NCI-H345 (cell line): ENCODE measurements at regions not wholly inside any gene's neighbourhood (a gene's known extent, or its start where the extent isn't known, plus 50 kb on each side); places are given as distances from the start of the nearest gene placed in this dataset.
A peak's percentile ranks its signal among the peaks of the same experiment; 100 is the strongest.

Experiments
- DNase-seq: peaks from one replicate; lab custom pipeline; 2025; lab: John Stamatoyannopoulos, UW

- DNase-seq, result no peak
These were observed 146.6 kb downstream of the TLR5 start for GRCh38 chr1:222996310-222996975.

- DNase-seq, result no peak
These were observed 142.4 kb downstream of the TLR5 start for GRCh38 chr1:223000632-223001031.

- DNase-seq, result peak; percentile 61
These were observed 141.1 kb downstream of the TLR5 start for GRCh38 chr1:223001653-223002634.

GRCh38 chr1:223003549-223003948 is 139.5 kb downstream of the TLR5 start:
- peak; percentile 14 for DNase-seq

DNA sequence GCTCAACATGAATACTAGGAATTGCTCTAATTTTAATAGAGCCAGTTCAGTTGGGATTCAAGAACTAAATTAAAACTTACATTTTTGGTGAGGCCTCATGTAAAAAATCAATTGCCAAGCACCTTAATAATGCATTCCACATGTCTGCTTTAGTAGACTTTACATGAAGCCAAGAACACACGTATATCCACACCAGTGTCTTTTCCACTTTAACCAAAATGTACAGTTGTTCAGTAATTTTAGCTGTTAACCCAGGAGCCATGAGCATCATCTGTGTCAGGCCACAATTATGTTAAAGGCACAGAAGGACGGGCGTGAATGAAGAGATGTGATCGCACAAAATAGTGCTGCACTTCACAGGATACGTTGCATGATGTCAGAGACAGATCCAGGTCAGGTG is 136.7 kb downstream of the TLR5 start:
- no peak for DNase-seq

GRCh38 chr1:223006917-223007648 is 136.0 kb downstream of the TLR5 start:
- DNase-seq, result no peak

DNA sequence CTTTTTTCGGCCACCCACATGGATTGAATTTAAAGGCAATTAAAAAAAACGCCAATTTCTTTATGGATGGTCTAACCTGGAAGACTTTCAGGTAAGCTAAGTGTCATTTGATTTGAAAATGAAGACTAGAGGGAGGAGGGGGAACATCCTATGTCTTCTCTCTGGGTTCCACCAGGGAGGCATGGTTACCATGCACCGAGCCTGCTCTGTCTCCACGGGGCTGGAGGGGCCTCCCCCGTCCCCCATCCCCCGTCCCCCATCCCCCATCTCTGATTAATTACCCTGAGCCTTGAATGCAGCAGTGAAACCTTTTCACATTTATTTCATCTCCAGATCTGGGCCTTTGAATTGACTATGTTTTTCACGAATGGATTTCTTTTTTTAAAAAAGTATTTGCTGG is 135.1 kb downstream of the TLR5 start:
- no peak for DNase-seq

DNA sequence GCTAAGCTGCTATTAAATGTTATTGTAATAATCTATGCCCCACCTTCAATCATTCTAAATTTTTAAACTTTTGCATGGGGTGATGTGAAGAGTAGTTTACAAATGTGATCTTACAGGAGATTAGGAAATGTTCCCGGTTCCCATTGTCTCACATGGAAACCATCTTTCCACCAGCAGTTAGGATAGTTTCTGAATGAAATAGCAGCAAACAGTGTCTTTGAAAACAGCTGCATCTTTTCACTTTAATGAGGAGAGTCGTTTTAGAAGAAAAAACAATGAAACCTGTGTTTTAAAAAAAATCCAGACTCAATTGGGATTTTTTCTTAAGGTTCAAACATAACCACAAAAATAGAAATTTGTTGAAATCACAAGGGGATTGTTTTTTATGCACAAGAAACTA is 134.2 kb downstream of the TLR5 start:
- DNase-seq, result no peak

DNA sequence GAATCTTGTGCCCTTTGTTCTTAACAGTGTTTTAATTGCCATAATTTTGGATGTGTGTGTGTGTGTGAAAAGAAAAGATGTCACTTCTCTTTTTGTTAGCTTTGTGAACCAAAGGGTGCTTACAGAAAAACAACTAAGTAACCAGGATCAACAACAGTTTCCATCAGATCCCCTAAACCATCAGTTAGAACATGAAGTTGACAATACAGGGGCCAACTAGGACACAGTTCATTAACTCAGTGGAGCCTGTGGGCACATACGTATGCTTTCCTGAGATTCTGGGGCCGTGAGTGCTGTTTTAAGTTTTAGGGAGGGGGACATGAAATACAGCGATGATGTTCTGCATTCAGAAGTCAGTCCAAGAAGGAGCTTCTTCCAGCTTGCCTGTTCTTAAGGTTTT is 133.6 kb downstream of the TLR5 start:
- DNase-seq, result no peak

DNA sequence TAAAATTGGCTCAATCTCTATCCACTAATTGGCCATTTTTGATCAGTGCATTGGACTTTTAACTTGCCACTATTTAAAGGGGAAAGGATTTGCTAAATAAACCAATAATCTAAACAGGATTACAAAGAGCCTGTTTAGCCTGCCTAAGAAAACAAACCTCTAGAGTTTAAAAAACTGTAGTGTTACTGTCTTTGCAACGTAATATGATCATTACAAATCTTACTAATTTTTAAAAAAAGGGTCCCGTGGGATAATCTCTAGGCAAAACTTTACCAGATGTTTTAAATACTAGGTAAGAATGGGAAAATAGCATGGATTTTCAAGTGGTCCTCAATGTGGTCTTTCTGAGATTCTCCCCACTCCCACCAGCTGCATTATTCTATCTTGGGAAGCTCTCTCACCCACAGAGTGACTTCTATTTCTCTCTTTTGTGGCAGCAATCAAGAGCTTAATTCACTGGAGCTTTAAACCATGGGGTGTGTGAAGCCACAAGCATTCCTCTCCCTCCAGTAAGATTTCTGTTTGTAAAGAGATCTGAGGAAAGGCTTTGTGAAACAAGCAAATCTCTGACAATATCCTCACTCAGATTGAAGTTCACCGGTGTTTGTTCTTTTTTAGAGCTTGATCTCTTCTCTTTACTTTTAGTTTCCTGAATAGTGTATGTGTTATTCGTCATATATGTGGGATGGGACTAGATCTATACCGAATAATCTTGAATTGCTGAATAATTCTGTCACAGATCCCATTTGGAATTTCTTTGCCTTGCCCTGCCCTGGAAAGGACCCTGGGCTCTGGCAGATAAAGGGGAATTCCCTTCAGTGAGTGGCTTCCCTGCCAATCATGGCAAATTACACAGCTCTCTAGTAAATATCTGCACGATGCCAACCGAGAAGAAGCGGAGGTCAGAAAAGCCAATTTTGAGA is 132.2 kb downstream of the TLR5 start:
- DNase-seq, result no peak

GRCh38 chr1:223011505-223011856 is 131.6 kb downstream of the TLR5 start:
- DNase-seq, result no peak

- DNase-seq, result no peak
These were observed 130.8 kb downstream of the TLR5 start for GRCh38 chr1:223012176-223012788.

GRCh38 chr1:223012938-223013337 is 130.1 kb downstream of the TLR5 start:
- DNase-seq, result no peak

- no peak for DNase-seq
These were observed 128.7 kb downstream of the TLR5 start for GRCh38 chr1:223014142-223014873.

DNA sequence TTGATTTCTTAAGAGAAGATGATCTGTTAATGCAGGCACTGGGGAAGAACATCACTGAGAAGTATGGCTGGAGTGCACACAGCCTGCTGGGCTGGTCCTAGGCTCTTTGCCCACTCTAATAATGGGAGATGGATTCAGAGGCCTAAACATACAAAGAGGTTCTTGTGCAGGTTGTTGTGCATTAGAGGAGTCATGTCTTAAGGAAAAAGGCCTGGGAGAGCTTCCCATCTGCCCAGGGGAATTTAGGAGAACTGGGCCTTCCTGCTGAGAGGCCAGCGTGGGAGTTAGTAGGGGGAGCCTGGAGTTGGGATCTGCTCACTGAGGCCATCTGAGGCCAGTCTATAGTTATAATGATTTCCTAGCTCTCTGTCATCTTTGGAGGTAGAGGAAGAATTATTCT is 126.7 kb downstream of the TLR5 start:
- no peak for DNase-seq

DNA sequence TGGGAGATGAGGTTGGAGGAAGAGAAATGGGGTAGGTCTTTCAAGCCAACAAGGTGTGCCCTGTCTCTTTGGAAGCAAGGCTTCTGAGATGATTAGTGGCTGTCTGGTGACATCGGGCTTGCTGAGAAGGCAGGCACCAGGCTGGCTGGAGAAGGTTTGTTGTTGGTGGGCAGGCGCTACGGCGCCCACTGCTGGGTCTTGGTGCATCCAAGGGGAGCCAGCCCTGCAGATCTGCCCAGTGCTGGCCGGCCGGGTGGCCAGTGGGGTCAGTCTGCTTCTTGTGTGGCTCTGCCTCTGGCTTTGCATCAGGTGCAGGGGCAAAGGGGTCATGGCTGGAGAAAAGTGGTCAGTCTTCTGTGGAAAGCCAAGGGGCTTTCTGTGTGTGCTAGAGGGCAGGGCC is 126.2 kb downstream of the TLR5 start:
- no peak for DNase-seq

GRCh38 chr1:223017291-223017690 is 125.8 kb downstream of the TLR5 start:
- no peak for DNase-seq

DNA sequence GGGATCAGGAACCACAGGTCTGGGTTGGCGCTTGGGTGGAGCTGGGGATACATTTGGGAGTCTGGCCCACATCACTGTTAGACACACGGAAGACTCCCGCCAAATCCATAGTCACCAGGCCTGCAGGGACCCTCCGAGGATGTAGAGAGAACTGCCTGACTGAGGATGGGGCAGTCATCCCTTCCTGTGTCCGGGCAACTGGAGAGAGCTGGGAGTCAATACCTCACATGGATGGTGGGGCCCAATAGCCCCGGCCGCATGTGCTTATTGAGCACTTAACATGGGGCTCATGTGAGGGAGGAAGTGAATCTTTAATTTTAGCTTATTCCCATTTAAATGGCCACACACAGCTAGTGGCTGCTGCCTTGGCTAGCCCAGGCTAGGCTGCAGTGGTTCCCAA is 124.5 kb downstream of the TLR5 start:
- DNase-seq, result no peak

DNA sequence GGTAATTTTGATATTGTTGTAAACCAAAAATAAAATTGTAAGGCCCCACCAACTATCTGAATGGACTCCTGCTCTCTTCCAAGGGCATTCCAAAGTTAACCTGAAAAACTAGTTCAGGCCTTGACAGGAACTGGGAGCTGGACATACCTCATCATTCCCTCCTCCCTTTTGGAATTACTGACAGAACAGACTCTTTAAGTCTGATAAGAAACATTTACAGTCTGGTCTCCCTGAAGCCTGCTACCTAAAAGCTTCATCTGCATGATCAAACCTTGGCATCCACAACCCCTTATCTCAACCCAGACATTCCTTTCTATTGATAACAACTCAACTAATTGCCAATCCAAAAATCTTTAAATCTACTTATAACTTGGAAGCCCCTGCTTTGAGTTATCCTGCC is 123.8 kb downstream of the TLR5 start:
- DNase-seq, result no peak

DNA sequence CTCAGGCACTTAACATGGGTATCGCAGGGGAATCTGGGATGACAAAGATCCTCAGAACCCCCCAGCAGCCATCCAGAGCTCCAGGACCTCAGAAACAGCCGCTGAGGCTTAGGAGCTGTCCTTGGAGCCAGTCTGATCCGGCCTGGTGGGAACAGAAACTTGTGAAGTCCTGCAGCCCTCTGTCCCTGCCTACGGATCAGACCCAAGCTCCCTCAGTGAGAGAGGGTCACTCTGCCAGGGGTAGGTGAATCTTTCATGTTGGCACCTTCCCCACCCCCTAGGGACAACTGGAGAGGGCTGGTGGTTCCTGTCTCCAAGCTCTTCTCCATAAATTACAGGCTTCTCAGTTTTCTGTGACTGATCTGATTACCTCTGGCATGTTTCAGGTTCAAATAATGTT is 122.3 kb downstream of the TLR5 start:
- DNase-seq, result no peak
